ENCODE measurements at regions not wholly inside any gene's neighbourhood (a gene's known extent, or its start where the extent isn't known, plus 50 kb on each side); places are given as distances from the start of the nearest gene placed in this dataset.
A peak's percentile ranks its signal among the peaks of the same experiment; 100 is the strongest.

DNA sequence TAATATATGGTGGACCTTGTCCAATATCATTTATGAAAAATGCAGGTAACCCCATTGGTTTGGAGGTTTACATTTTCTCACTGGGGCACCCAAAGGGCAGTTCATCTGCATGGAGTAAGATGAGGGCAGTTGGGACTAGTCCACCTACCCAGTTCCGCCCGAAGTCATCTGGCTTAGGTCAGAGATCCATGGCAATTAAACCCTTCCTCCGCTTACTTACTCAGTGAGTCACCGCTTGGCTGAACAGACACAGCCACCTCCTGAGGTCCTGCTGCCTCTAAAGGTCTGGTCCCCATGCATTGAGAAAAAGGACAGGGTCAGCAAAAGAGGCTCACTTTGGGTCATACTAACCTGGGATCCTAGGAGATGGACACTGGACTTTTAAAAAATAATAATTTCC is 102.9 kb upstream of the PRL start:
- Histone ChIP-seq H3K4me3 (no peak overlapping the region), H3K27me3 (no peaks in the 10 kb centered on the region), H3K36me3 (no peaks in the 10 kb centered on the region), H3K27ac (no peak overlapping the region), H3K4me1 (ENCODE audit: low read depth) (no peaks in the 10 kb centered on the region), H3K9me3 (ENCODE audit: low read depth) (no peaks in the 10 kb centered on the region)
- DNase-seq (ENCODE audit: low read depth in 1 of 2, low spot score in 1 of 2) = no peak
- TF ChIP-seq, protein P1, sequence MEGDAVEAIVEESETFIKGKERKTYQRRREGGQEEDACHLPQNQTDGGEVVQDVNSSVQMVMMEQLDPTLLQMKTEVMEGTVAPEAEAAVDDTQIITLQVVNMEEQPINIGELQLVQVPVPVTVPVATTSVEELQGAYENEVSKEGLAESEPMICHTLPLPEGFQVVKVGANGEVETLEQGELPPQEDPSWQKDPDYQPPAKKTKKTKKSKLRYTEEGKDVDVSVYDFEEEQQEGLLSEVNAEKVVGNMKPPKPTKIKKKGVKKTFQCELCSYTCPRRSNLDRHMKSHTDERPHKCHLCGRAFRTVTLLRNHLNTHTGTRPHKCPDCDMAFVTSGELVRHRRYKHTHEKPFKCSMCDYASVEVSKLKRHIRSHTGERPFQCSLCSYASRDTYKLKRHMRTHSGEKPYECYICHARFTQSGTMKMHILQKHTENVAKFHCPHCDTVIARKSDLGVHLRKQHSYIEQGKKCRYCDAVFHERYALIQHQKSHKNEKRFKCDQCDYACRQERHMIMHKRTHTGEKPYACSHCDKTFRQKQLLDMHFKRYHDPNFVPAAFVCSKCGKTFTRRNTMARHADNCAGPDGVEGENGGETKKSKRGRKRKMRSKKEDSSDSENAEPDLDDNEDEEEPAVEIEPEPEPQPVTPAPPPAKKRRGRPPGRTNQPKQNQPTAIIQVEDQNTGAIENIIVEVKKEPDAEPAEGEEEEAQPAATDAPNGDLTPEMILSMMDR (IDR thresholded peaks at IDR 0.05; ENCODE audit: low read depth, low read length) = no peak

DNA sequence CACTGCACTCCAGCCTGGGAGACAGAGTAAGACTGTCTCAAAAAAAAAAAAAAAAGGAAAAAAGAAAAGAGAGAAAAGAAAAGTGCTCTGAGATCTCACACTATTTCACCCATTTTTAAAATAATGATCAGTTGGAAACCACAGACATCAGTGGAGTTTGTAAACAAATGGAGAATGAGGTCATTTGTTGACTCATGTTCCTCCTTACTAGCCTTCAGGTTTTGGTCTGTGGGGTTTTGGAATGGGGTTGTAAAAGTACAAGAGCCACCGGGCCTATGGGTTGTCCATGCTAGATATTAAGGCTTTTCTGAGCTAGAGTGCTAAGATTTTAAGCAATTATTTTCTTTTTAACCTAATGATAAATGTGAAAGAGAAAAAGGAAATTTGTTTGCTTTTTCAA is 104.4 kb upstream of the PRL start:
- Histone ChIP-seq H3K4me1 (ENCODE audit: low read depth) (no peaks in the 10 kb centered on the region), H3K4me3 (no peak overlapping the region), H3K9me3 (ENCODE audit: low read depth) (no peaks in the 10 kb centered on the region), H3K27ac (no peak overlapping the region), H3K27me3 (no peaks in the 10 kb centered on the region), H3K36me3 (no peaks in the 10 kb centered on the region)
- no peak for DNase-seq (ENCODE audit: low read depth in 1 of 2, low spot score in 1 of 2)
- TF ChIP-seq, protein P1 (IDR thresholded peaks at IDR 0.05; ENCODE audit: low read depth, low read length) = no peak

DNA sequence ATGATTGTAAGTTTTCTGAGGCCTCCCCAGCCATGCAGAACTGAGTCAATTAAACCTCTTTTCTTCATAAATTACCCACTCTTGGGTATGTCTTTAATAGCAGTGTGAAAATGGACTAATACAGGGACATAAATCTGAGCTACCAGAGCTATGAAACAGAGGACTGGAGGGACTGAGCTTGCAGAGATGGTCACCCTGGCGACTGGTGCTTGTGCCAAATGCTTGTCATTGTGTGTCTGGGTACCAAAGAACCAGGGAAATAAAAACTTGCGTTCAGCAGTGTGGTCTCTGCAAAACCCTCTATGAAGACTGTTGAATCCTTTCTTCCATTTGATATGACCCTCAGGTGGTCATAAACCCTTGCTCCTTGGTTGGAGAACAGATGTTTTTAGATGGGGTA is 105.1 kb upstream of the PRL start:
- H3K27ac ChIP-seq = no peak overlapping the region
- H3K27me3 ChIP-seq = no peaks in the 10 kb centered on the region
- DNase-seq (ENCODE audit: low read depth in 1 of 2, low spot score in 1 of 2) = no peak
- H3K36me3 ChIP-seq = no peaks in the 10 kb centered on the region
- H3K9me3 ChIP-seq (ENCODE audit: low read depth) = no peaks in the 10 kb centered on the region
- H3K4me1 ChIP-seq (ENCODE audit: low read depth) = no peaks in the 10 kb centered on the region
- no peak overlapping the region for H3K4me3 ChIP-seq
- TF ChIP-seq, protein P1 (IDR thresholded peaks at IDR 0.05; ENCODE audit: low read depth, low read length) = no peak

DNA sequence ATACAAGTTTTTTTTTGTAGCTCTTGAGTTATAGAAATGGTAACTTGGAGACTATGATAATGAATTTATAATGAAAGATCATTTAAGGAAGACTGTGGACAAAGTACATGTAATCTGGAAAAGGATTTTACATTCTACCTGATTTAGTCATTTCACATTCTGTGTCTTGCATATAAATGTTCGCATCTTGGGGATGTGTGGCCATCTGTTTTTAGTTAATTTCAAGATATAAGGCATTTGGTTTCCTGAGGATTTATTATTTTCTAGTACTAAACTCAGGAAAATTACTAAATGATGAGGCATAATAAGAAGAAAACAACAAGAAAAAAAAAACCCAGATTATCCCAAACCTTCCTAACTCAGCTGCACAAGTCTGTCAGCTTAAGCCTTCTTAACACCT is 112.7 kb upstream of the PRL start:
- DNase-seq (ENCODE audit: low read depth in 1 of 2, low spot score in 1 of 2) = no peak
- no peaks in the 10 kb centered on the region for H3K27me3 ChIP-seq
- H3K27ac ChIP-seq = no peak overlapping the region
- no peaks in the 10 kb centered on the region for H3K9me3 ChIP-seq (ENCODE audit: low read depth)
- H3K4me1 ChIP-seq (ENCODE audit: low read depth) = no peaks in the 10 kb centered on the region
- no peak overlapping the region for H3K4me3 ChIP-seq
- no peaks in the 10 kb centered on the region for H3K36me3 ChIP-seq
- TF ChIP-seq, protein P1 (IDR thresholded peaks at IDR 0.05; ENCODE audit: low read depth, low read length) = no peak

DNA sequence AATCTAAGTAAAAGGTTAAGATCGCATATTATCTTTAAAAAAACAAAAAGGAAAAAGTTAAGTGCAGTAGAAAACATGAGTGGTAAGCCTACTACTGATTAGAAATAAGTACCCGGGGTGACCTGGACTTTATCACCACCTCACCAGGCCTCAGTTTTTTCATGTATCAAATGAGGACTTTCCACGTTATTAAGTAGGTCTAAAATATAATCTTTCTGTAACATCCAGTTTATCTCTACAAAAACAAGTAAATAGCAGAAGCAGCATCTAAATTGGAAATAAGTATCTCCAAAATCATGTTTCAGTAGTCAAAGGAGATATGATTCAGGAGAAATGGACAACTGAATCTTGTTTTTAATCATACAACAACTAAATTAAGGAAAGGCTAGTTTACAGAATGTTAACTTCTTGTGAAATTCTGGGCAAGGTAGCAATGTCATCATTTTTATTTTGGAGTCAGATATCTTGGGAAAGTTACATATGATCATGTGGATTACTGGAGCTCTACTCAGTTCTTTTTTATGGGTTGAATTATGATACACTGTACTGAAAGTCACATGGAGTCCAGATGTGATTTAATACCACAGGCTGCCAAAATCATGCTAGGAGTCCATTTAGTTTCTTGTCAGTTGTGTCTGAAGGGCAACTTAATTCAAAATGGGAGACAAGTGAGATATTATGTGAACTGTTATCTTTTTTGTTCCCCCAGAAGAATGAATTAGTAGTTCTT is 114.7 kb upstream of the PRL start:
- Histone ChIP-seq H3K27me3 (no peaks in the 10 kb centered on the region), H3K4me1 (ENCODE audit: low read depth) (no peaks in the 10 kb centered on the region), H3K36me3 (no peaks in the 10 kb centered on the region), H3K27ac (no peak overlapping the region), H3K9me3 (ENCODE audit: low read depth) (no peaks in the 10 kb centered on the region), H3K4me3 (no peak overlapping the region)
- TF ChIP-seq, protein P1 (IDR thresholded peaks at IDR 0.05; ENCODE audit: low read depth, low read length) = no peak
- peak in 1 of 2 donors; percentile 9 for DNase-seq (ENCODE audit: low read depth in 1 of 2, low spot score in 1 of 2)
